Ishikawa (cell line): ENCODE measurements at regions not wholly inside any gene's neighbourhood (a gene's known extent, or its start where the extent isn't known, plus 50 kb on each side); places are given as distances from the start of the nearest gene placed in this dataset.

Experiments used
- CEBPB ChIP-seq: IDR thresholded peaks from 2 replicates; pipeline ENCODE4 v1.6.1; 2012
- CREB1 ChIP-seq: IDR thresholded peaks from 2 replicates; pipeline ENCODE4 v1.6.1; 2012; ENCODE audit warnings: low read depth
- EGR1 ChIP-seq: IDR thresholded peaks from 2 replicates; pipeline ENCODE4 v1.6.1; 2012
- EP300 ChIP-seq: IDR thresholded peaks from 2 replicates; pipeline ENCODE4 v1.6.1; 2012; ENCODE audit warnings: borderline replicate concordance
- FOXM1 ChIP-seq: IDR thresholded peaks from 2 replicates; pipeline ENCODE4 v1.6.1; 2012; ENCODE audit warnings: low read depth, borderline replicate concordance
- MAX ChIP-seq: IDR thresholded peaks from 2 replicates; pipeline ENCODE4 v1.6.1; 2012
- NFIC ChIP-seq: IDR thresholded peaks from 2 replicates; pipeline ENCODE4 v1.6.1; 2012
- RAD21 ChIP-seq: IDR thresholded peaks from 2 replicates; pipeline ENCODE4 v1.6.1; 2012; ENCODE audit warnings: low read depth
- REST ChIP-seq: IDR thresholded peaks from 2 replicates; pipeline ENCODE4 v1.6.1; 2012; ENCODE audit warnings: low read depth, mild to moderate bottlenecking
- TAF1 ChIP-seq: IDR thresholded peaks from 2 replicates; pipeline ENCODE4 v1.6.1; 2012; ENCODE audit warnings: low read depth, mild to moderate bottlenecking
- TCF12 ChIP-seq: IDR thresholded peaks from 2 replicates; pipeline ENCODE4 v1.6.1; 2012; ENCODE audit warnings: low read depth
- TEAD4 ChIP-seq: IDR thresholded peaks from 2 replicates; pipeline ENCODE4 v1.6.1; 2012
- USF1 ChIP-seq: IDR thresholded peaks from 2 replicates; pipeline ENCODE4 v1.6.1; 2012
- YY1 ChIP-seq: IDR thresholded peaks from 2 replicates; pipeline ENCODE4 v1.6.1; 2012; ENCODE audit warnings: low read depth
- ZBTB7A ChIP-seq: IDR thresholded peaks from 2 replicates; pipeline ENCODE4 v1.6.1; 2012; ENCODE audit warnings: low read depth

- no peak for TF ChIP-seq CREB1
Observed at GRCh38 chr2:52347292-52347691, 1315.4 kb upstream of the NRXN1 start.

GRCh38 chr2:52345676-52346075, 1313.7 kb upstream of the NRXN1 start:
- TF ChIP-seq CREB1 (no peak), MAX (no peak), ZBTB7A (no peak), EGR1 (no peak), NFIC (no peak), TCF12 (no peak), TAF1 (no peak), TEAD4 (no peak), REST (no peak)

DNA sequence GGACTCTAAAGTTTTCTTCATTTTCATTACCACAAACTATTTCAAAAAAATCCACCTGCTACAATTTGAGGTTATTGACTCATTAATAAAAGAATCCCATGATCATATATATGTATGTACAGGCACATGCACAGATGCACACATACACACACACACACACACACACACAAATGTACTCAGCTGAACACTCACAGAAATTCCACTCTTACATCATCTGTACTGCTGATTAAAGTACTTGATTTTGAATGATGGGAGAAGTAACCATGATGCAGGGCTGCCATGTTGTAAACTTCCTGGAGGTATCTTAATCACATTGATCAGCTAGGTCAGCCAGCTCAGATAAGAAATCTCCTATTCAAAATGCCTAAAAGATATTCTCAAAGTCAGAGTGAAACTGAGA, 1313.2 kb upstream of the NRXN1 start:
- no peak for TF ChIP-seq USF1
- no peak for TF ChIP-seq CEBPB
- no peak for TF ChIP-seq RAD21
- no peak for TF ChIP-seq ZBTB7A
- no peak for TF ChIP-seq TAF1
- no peak for TF ChIP-seq CREB1
- TF ChIP-seq EP300 = no peak
- TF ChIP-seq TEAD4 = no peak
- TF ChIP-seq EGR1 = no peak
- TF ChIP-seq YY1 = no peak
- TF ChIP-seq REST = no peak
- no peak for TF ChIP-seq FOXM1
- no peak for TF ChIP-seq TCF12
- TF ChIP-seq NFIC = no peak
- TF ChIP-seq MAX = no peak

DNA sequence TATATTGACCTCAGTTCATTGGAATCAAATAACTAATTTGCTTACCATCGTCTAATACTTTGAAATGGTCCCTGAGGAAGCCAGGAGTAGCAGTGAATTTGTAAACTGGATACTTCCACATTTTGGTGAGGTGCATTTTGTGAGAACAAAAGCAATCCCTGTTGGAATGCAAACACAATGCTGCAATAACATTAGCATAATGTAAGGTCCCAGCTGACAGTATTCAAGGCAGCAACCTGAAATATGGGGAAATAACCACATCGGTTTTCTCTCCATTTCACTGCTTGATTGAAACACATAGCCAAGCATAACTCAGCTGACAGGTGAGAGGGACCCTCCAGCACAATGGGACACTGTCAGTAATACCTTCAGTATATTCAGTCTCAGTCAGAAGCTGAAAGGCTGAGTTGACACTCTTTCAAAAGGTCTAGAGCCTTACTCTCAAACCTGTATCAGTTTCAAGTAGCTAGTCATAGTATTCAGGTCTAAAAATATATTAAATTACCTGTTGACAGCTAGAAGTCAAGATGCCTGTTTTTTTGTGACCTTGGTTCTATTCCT, 1311.9 kb upstream of the NRXN1 start:
- TF ChIP-seq TCF12 = no peak
- no peak for TF ChIP-seq MAX
- TF ChIP-seq REST = no peak
- no peak for TF ChIP-seq CEBPB

- TF ChIP-seq TEAD4 = no peak
- no peak for TF ChIP-seq YY1
- TF ChIP-seq MAX = no peak
- TF ChIP-seq TCF12 = no peak
- TF ChIP-seq CREB1 = no peak
- TF ChIP-seq REST = no peak
Observed at GRCh38 chr2:52343010-52343409, 1311.1 kb upstream of the NRXN1 start.
